Mesenchymal stem cell (in vitro differentiated cells and primary cell): ENCODE measurements at regions not wholly inside any gene's neighbourhood (a gene's known extent, or its start where the extent isn't known, plus 50 kb on each side); places are given as distances from the start of the nearest gene placed in this dataset.

Source experiments
- DNase-seq: peaks from one replicate; pipeline ENCODE4 v3.0.0-alpha.2; 2013
- H2AFZ ChIP-seq: one replicate; pipeline ENCODE4 v1.6.1; 2013; ENCODE audit warnings: low read depth, mild to moderate bottlenecking, control low read depth, inconsistent platforms, low read length, moderate library complexity
- H2AK5ac ChIP-seq: 2 replicates; pipeline ENCODE4 v1.6.1; 2013; ENCODE audit warnings: low read length, moderate library complexity, mild to moderate bottlenecking, inconsistent platforms; ENCODE audit not compliant: severe bottlenecking
- H2BK120ac ChIP-seq: one replicate; pipeline ENCODE4 v1.6.1; 2013; ENCODE audit warnings: low read depth, mild to moderate bottlenecking, inconsistent platforms, low read length, moderate library complexity
- H2BK12ac ChIP-seq, 2 experiments: one replicate each; pipeline ENCODE4 v1.6.1; 2013; ENCODE audit warnings: inconsistent platforms in 2 of 2, low read length in 2 of 2, mild to moderate bottlenecking in 2 of 2, moderate library complexity in 2 of 2, control low read depth in 1 of 2
- H2BK15ac ChIP-seq: one replicate; pipeline ENCODE4 v1.6.1; 2013; ENCODE audit warnings: mild to moderate bottlenecking, low read depth, inconsistent platforms; ENCODE audit not compliant: poor library complexity, severe bottlenecking
- H2BK5ac ChIP-seq: 2 replicates; pipeline ENCODE4 v1.6.1; 2013; ENCODE audit warnings: low read depth, mild to moderate bottlenecking, low read length, control low read depth, inconsistent platforms; ENCODE audit not compliant: poor library complexity, severe bottlenecking
- H3K14ac ChIP-seq, 2 experiments: one replicate each; pipeline ENCODE4 v1.6.1; 2013; ENCODE audit warnings: inconsistent platforms in 2 of 2, low read length in 2 of 2, control low read depth in 1 of 2, mild to moderate bottlenecking in 1 of 2, moderate library complexity in 1 of 2
- H3K18ac ChIP-seq, 2 experiments: one replicate each; pipeline ENCODE4 v1.6.1; 2013; ENCODE audit warnings: inconsistent platforms in 2 of 2, low read length in 2 of 2, control low read depth in 1 of 2, low read depth in 1 of 2, mild to moderate bottlenecking in 1 of 2
- H3K23ac ChIP-seq, 2 experiments: one replicate each; pipeline ENCODE4 v1.6.1; 2013; ENCODE audit warnings: inconsistent platforms in 2 of 2, low read length in 2 of 2, mild to moderate bottlenecking in 2 of 2, moderate library complexity in 2 of 2, control low read depth in 1 of 2
- H3K27ac ChIP-seq: 2 replicates; pipeline ENCODE4 v1.5.1; 2013; ENCODE audit warnings: mild to moderate bottlenecking, moderate library complexity, low read length, control low read depth, inconsistent platforms; ENCODE audit not compliant: poor library complexity, severe bottlenecking
- H3K27me3 ChIP-seq, 2 experiments: 2 replicates each; pipeline versions ENCODE4 v1.6.1 to v1.7.0; 2013; ENCODE audit warnings: low read length in 2 of 2, mild to moderate bottlenecking in 2 of 2, moderate library complexity in 2 of 2, control low read depth in 1 of 2, inconsistent platforms in 1 of 2; ENCODE audit not compliant: control insufficient read depth in 1 of 2, insufficient read depth in 1 of 2
- H3K36me3 ChIP-seq, 2 experiments: 2 replicates each; pipeline versions ENCODE4 v1.6.1 to v1.7.0; 2013; ENCODE audit warnings: low read length in 2 of 2, control low read depth in 1 of 2, inconsistent platforms in 1 of 2, low read depth in 1 of 2, mild to moderate bottlenecking in 1 of 2; ENCODE audit not compliant: insufficient read depth in 2 of 2, control insufficient read depth in 1 of 2
- H3K4ac ChIP-seq, 2 experiments: one replicate each; pipeline ENCODE4 v1.6.1; 2013; ENCODE audit warnings: inconsistent platforms in 2 of 2, low read length in 2 of 2, mild to moderate bottlenecking in 2 of 2, moderate library complexity in 2 of 2, control low read depth in 1 of 2, low read depth in 1 of 2
- H3K4me1 ChIP-seq: 2 replicates; pipeline ENCODE4 v1.6.1; 2013; ENCODE audit warnings: low read depth, low read length, control low read depth; ENCODE audit not compliant: control insufficient read depth, insufficient read depth
- H3K4me2 ChIP-seq: 2 replicates; pipeline ENCODE4 v1.6.1; 2013; ENCODE audit warnings: low read length, mild to moderate bottlenecking, inconsistent platforms; ENCODE audit not compliant: poor library complexity, severe bottlenecking
- H3K4me3 ChIP-seq, 2 experiments: 2 replicates each; pipeline versions ENCODE4 v1.5.1 to v1.7.0; 2013; ENCODE audit warnings: low read length in 2 of 2, mild to moderate bottlenecking in 2 of 2, control low read depth in 1 of 2, low read depth in 1 of 2; ENCODE audit not compliant: insufficient read depth in 1 of 2
- H3K79me1 ChIP-seq: replicated peaks from 2 replicates; pipeline ENCODE4 v1.6.1; 2013; ENCODE audit warnings: mild to moderate bottlenecking, control low read depth, low read length, inconsistent platforms; ENCODE audit not compliant: poor library complexity, severe bottlenecking
- H3K9ac ChIP-seq: 2 replicates; pipeline ENCODE4 v1.7.0; 2013; ENCODE audit warnings: mild to moderate bottlenecking, low read length, moderate library complexity
- H3K9me3 ChIP-seq: 2 replicates; pipeline ENCODE4 v1.7.0; 2013; ENCODE audit warnings: mild to moderate bottlenecking, low read length; ENCODE audit not compliant: control insufficient read depth
- H4K8ac ChIP-seq: one replicate; pipeline ENCODE4 v1.6.1; 2013; ENCODE audit warnings: inconsistent platforms, mild to moderate bottlenecking, low read length, moderate library complexity
- H4K91ac ChIP-seq: one replicate; pipeline ENCODE4 v1.6.1; 2013; ENCODE audit warnings: mild to moderate bottlenecking, low read length, inconsistent platforms
- WGBS: methylation state at CpG from one replicate; pipeline ENCODE4 v1.1.7; 2013; ENCODE audit warnings: mixed read lengths; 5-methylcytosine and 5-hydroxymethylcytosine counted together

DNA sequence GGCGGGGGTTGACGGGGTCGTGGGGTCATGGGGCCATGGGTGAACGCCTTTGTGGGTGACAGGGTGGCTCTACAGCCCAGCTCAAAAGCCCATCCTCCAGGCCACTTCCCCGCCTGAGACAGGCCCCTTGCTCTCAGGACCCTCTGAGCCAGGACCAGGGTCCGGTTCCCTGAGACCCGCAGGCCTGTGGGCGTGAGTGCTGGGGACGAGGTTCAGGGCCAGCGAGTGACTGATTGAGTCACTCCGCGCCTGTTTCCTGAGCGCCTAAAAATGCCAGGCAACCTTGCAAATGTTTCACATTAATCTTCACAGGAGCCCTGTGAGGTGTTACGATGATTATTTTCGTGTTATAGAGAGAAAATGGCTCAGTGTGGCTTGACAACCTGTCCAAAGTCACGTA, 97.8 kb downstream of the ZNF674 start:
- Histone ChIP-seq H4K8ac (no peak overlapping the region), H3K14ac (no peak overlapping the region), H3K4me2 (peak overlapping the region; percentile 70), H3K9me3 (no peaks in the 10 kb centered on the region), H3K36me3 (peaks cover 0 to 29% of the 10 kb centered on the region in 2 experiments), H3K23ac (no peak overlapping the region), H2BK120ac (peak overlapping the region; percentile 49), H2AFZ (no peak overlapping the region), H3K27ac (peak overlapping the region; percentile 35), H3K79me1 (peaks cover 6% of the 10 kb centered on the region), H2AK5ac (no peak overlapping the region), H3K4me1 (peaks cover 10% of the 10 kb centered on the region), H3K9ac (peak overlapping the region; percentile 93), H2BK15ac (no peak overlapping the region), H3K4me3 (peak overlapping the region; percentile 81 to 84), H2BK5ac (no peak overlapping the region), H4K91ac (peak overlapping the region; percentile 39), H2BK12ac (no peak overlapping the region), H3K27me3 (no peaks in the 10 kb centered on the region), H3K4ac (no peak overlapping the region), H3K18ac (no peak overlapping the region)
- WGBS = 1% methylated on average over 8 of the region's 16 CpGs
- DNase-seq = peak; percentile 32

- H4K91ac ChIP-seq = peak overlapping the region; percentile 90
- H3K14ac ChIP-seq = peak overlapping the region in 1 of 2 experiments; percentile 95
- peak overlapping the region; percentile 43 for H3K27ac ChIP-seq
- DNase-seq = peak; percentile 81
- peak overlapping the region; percentile 81 to 84 for H3K4me3 ChIP-seq
- no peak overlapping the region for H2BK5ac ChIP-seq
- no peak overlapping the region for H2BK120ac ChIP-seq
- H3K23ac ChIP-seq = peak overlapping the region in 1 of 2 experiments; percentile 89
- no peaks in the 10 kb centered on the region for H3K27me3 ChIP-seq
- no peak overlapping the region for H2BK15ac ChIP-seq
- H3K4ac ChIP-seq = peak overlapping the region; percentile 85 to 91
- peak overlapping the region; percentile 96 for H4K8ac ChIP-seq
- H3K18ac ChIP-seq = peak overlapping the region; percentile 91
- peak overlapping the region; percentile 93 for H3K9ac ChIP-seq
- under 1% methylated on average over 36 of the region's 51 CpGs for WGBS
- H3K4me1 ChIP-seq = peaks cover 10% of the 10 kb centered on the region
- H3K36me3 ChIP-seq = peaks cover 0 to 24% of the 10 kb centered on the region in 2 experiments
- H2BK12ac ChIP-seq = no peak overlapping the region
- H2AFZ ChIP-seq = peak overlapping the region; percentile 77
- H2AK5ac ChIP-seq = no peak overlapping the region
- peaks cover 5% of the 10 kb centered on the region for H3K79me1 ChIP-seq
- peak overlapping the region; percentile 78 for H3K4me2 ChIP-seq
- peaks cover under 1% of the 10 kb centered on the region for H3K9me3 ChIP-seq
These were observed 98.4 kb downstream of the ZNF674 start for GRCh38 chrX:46446727-46447378.

- peak overlapping the region; percentile 39 for H4K91ac ChIP-seq
- peaks cover 0 to 3% of the 10 kb centered on the region in 2 experiments for H3K27me3 ChIP-seq
- no peak overlapping the region for H2BK5ac ChIP-seq
- H3K4me1 ChIP-seq = peaks cover 10% of the 10 kb centered on the region
- peak overlapping the region in 1 of 2 experiments; percentile 48 for H3K18ac ChIP-seq
- H3K14ac ChIP-seq = no peak overlapping the region
- H3K79me1 ChIP-seq = peaks cover 2% of the 10 kb centered on the region
- DNase-seq = peak; percentile 90
- H3K4me2 ChIP-seq = no peak overlapping the region
- H3K9me3 ChIP-seq = peaks cover 11% of the 10 kb centered on the region
- peak overlapping the region; percentile 79 for H3K27ac ChIP-seq
- H2AK5ac ChIP-seq = no peak overlapping the region
- H2BK15ac ChIP-seq = no peak overlapping the region
- no peak overlapping the region for H2AFZ ChIP-seq
- H3K4ac ChIP-seq = peak overlapping the region in 1 of 2 experiments; percentile 51
- H3K4me3 ChIP-seq = no peak overlapping the region
- peaks cover 0 to 7% of the 10 kb centered on the region in 2 experiments for H3K36me3 ChIP-seq
- peak overlapping the region in 1 of 2 experiments; percentile 63 for H2BK12ac ChIP-seq
- no peak overlapping the region for H2BK120ac ChIP-seq
- H3K23ac ChIP-seq = no peak overlapping the region
- no peak overlapping the region for H3K9ac ChIP-seq
- H4K8ac ChIP-seq = no peak overlapping the region
These were observed 101.2 kb downstream of the ZNF674 start for GRCh38 chrX:46444011-46444410.

DNA sequence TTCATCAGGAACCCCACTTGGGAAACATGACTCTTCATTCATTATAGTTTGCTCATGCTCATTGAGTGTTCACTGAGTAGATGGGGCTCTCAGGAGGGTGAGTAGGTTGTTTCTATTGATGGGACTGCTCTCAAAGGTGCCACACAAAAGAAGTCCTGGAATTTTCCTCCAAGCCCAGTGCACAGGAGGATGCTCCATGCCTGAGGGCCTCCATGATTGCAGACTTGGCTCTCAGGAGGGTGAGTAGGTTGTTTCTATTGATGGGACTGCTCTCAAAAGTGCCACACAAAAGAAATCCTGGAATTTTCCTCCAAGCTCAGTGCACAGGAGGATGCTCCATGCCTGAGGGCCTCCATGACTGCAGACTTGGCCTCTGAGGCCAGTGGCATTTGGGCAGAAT, 108.5 kb downstream of the ZNF674 start:
- H3K4ac ChIP-seq = no peak overlapping the region
- no peak overlapping the region for H3K4me3 ChIP-seq
- no peak overlapping the region for H3K14ac ChIP-seq
- no peak overlapping the region for H3K4me2 ChIP-seq
- H3K4me1 ChIP-seq = no peaks in the 10 kb centered on the region
- no peak overlapping the region for H2BK5ac ChIP-seq
- no peak overlapping the region for H3K9ac ChIP-seq
- H3K18ac ChIP-seq = no peak overlapping the region
- no peak for DNase-seq
- H2BK120ac ChIP-seq = no peak overlapping the region
- H3K79me1 ChIP-seq = no peaks in the 10 kb centered on the region
- no peak overlapping the region for H2BK15ac ChIP-seq
- H3K36me3 ChIP-seq = no peaks in the 10 kb centered on the region
- no peak overlapping the region for H4K91ac ChIP-seq
- no peak overlapping the region for H3K27ac ChIP-seq
- no peak overlapping the region for H3K23ac ChIP-seq
- peaks cover 23% of the 10 kb centered on the region for H3K9me3 ChIP-seq
- no peak overlapping the region for H2BK12ac ChIP-seq
- peaks cover 0 to 62% of the 10 kb centered on the region in 2 experiments for H3K27me3 ChIP-seq
- no peak overlapping the region for H2AK5ac ChIP-seq
- H2AFZ ChIP-seq = no peak overlapping the region
- H4K8ac ChIP-seq = no peak overlapping the region
